Mesothelial cell of epicardium (in vitro differentiated cells): ENCODE measurements at regions not wholly inside any gene's neighbourhood (a gene's known extent, or its start where the extent isn't known, plus 50 kb on each side); places are given as distances from the start of the nearest gene placed in this dataset.

Experiments used
- DNase-seq, 2 experiments: peaks; one replicate each; pipeline ENCODE4 v3.0.0; 2021; ENCODE audit warnings: low spot score in 2 of 2; ENCODE audit not compliant: unreplicated experiment in 2 of 2
- H3K27ac Mint-ChIP-seq: 2 replicates; pipeline ENCODE4 v1.8.0; 2021; ENCODE audit warnings: mixed read lengths
- H3K27me3 Mint-ChIP-seq: 2 replicates; pipeline ENCODE4 v1.8.0; 2021; ENCODE audit warnings: low read depth, mixed read lengths
- H3K36me3 Mint-ChIP-seq: 2 replicates; pipeline ENCODE4 v1.8.0; 2021; ENCODE audit warnings: mixed read lengths
- H3K4me1 Mint-ChIP-seq: 2 replicates; pipeline ENCODE4 v1.8.0; 2021; ENCODE audit warnings: mixed read lengths
- H3K4me3 Mint-ChIP-seq: 2 replicates; pipeline ENCODE4 v1.8.0; 2021; ENCODE audit warnings: mild to moderate bottlenecking, moderate library complexity, mixed read lengths
- H3K9me3 Mint-ChIP-seq: 2 replicates; pipeline ENCODE4 v1.8.0; 2021; ENCODE audit warnings: mixed read lengths
- CTCF ChIP-seq: fragments of 200-600 bp; sonication (generic); IDR thresholded peaks from one replicate; pipeline ENCODE4 v1.5.0; 2021; ENCODE audit warnings: antibody characterized with exemption; ENCODE audit not compliant: unreplicated experiment

- Mint-ChIP-seq H3K27ac (no peak overlapping the region), H3K4me1 (no peaks in the 10 kb centered on the region), H3K27me3 (no peaks in the 10 kb centered on the region), H3K36me3 (no peaks in the 10 kb centered on the region), H3K4me3 (no peak overlapping the region), H3K9me3 (no peaks in the 10 kb centered on the region)
- no peak for TF ChIP-seq CTCF
- no peak for DNase-seq
These were observed 196.9 kb downstream of the INO80D start for GRCh38 chr2:205889114-205889513.

GRCh38 chr2:205887637-205888036 is 198.3 kb downstream of the INO80D start:
- no peaks in the 10 kb centered on the region for H3K4me1 Mint-ChIP-seq
- no peak for TF ChIP-seq CTCF
- DNase-seq: no peak
- H3K9me3 Mint-ChIP-seq: no peaks in the 10 kb centered on the region
- no peak overlapping the region for H3K4me3 Mint-ChIP-seq
- no peaks in the 10 kb centered on the region for H3K27me3 Mint-ChIP-seq
- no peak overlapping the region for H3K27ac Mint-ChIP-seq
- no peaks in the 10 kb centered on the region for H3K36me3 Mint-ChIP-seq

- Mint-ChIP-seq H3K4me3 (no peak overlapping the region), H3K27ac (no peak overlapping the region), H3K4me1 (no peaks in the 10 kb centered on the region), H3K27me3 (no peaks in the 10 kb centered on the region), H3K9me3 (no peaks in the 10 kb centered on the region), H3K36me3 (no peaks in the 10 kb centered on the region)
- TF ChIP-seq CTCF: peak; percentile 83
- peak; percentile 48 to 84 for DNase-seq
These were observed 200.4 kb downstream of the INO80D start for GRCh38 chr2:205885492-205886099.

- no peaks in the 10 kb centered on the region for H3K36me3 Mint-ChIP-seq
- H3K4me3 Mint-ChIP-seq: no peak overlapping the region
- no peaks in the 10 kb centered on the region for H3K9me3 Mint-ChIP-seq
- no peaks in the 10 kb centered on the region for H3K4me1 Mint-ChIP-seq
- no peak for DNase-seq
- no peak overlapping the region for H3K27ac Mint-ChIP-seq
- no peaks in the 10 kb centered on the region for H3K27me3 Mint-ChIP-seq
- no peak for TF ChIP-seq CTCF
These were observed 201.7 kb downstream of the NRP2 start for GRCh38 chr2:205883965-205884364.

- no peak overlapping the region for H3K4me3 Mint-ChIP-seq
- H3K36me3 Mint-ChIP-seq: no peaks in the 10 kb centered on the region
- no peak overlapping the region for H3K27ac Mint-ChIP-seq
- no peak for TF ChIP-seq CTCF
- H3K4me1 Mint-ChIP-seq: no peaks in the 10 kb centered on the region
- no peak for DNase-seq
- no peaks in the 10 kb centered on the region for H3K9me3 Mint-ChIP-seq
- H3K27me3 Mint-ChIP-seq: no peaks in the 10 kb centered on the region
These were observed 200.6 kb downstream of the NRP2 start for GRCh38 chr2:205882806-205883425.
